Calu3 (cell line): ENCODE measurements at regions not wholly inside any gene's neighbourhood (a gene's known extent, or its start where the extent isn't known, plus 50 kb on each side); places are given as distances from the start of the nearest gene placed in this dataset.

Source experiments
- BruUV-seq: library from RNA; stranded (reverse); fragments of 400-500 nt; replicated peaks from 2 replicates; lab custom pipeline; 2021; lab: Mats Ljungman, UMichigan
- CTCF ChIA-PET: fragments of 300-600 bp; sonication (Branson Sonifier 250); formaldehyde crosslinking; loops from one replicate; lab custom pipeline; 2022; ENCODE audit warnings: antibody characterized with exemption; lab: Charles Lee
- DNase-seq: peaks from one replicate; pipeline ENCODE4 v3.0.0; 2022
- H3K27ac Mint-ChIP-seq: one replicate; pipeline ENCODE4 v1.8.0; 2022; ENCODE audit warnings: mixed read lengths; ENCODE audit not compliant: unreplicated experiment
- H3K27me3 Mint-ChIP-seq: one replicate; pipeline ENCODE4 v1.8.0; 2022; ENCODE audit warnings: mixed read lengths; ENCODE audit not compliant: unreplicated experiment
- H3K36me3 Mint-ChIP-seq: one replicate; pipeline ENCODE4 v1.8.0; 2022; ENCODE audit warnings: mild to moderate bottlenecking, moderate library complexity, mixed read lengths; ENCODE audit not compliant: insufficient read depth, unreplicated experiment
- H3K4me1 Mint-ChIP-seq: one replicate; pipeline ENCODE4 v1.8.0; 2022; ENCODE audit warnings: mild to moderate bottlenecking, low read depth, mixed read lengths; ENCODE audit not compliant: unreplicated experiment
- H3K4me3 Mint-ChIP-seq: one replicate; pipeline ENCODE4 v1.8.0; 2022; ENCODE audit warnings: mild to moderate bottlenecking, low read depth, moderate library complexity, mixed read lengths; ENCODE audit not compliant: unreplicated experiment
- H3K9me3 Mint-ChIP-seq: one replicate; pipeline ENCODE4 v1.8.0; 2022; ENCODE audit warnings: low read depth, mixed read lengths; ENCODE audit not compliant: unreplicated experiment
- CTCF ChIP-seq: fragments of 200-600 bp; IDR thresholded peaks from one replicate; pipeline ENCODE4 v1.8.0; 2022; ENCODE audit warnings: antibody characterized with exemption; ENCODE audit not compliant: unreplicated experiment
- intact Hi-C: fragments of 100-400 bp; cut with micrococcal nuclease; formaldehyde crosslinking; loops from one replicate; pipeline ENCODE4 v1.10.0; 2022; ENCODE audit not compliant: unreplicated experiment

- no peak overlapping the region for H3K27ac Mint-ChIP-seq
- no peaks in the 10 kb centered on the region for H3K36me3 Mint-ChIP-seq
- H3K9me3 Mint-ChIP-seq, result peaks cover 7% of the 10 kb centered on the region
- no peaks in the 10 kb centered on the region for H3K4me1 Mint-ChIP-seq
- H3K27me3 Mint-ChIP-seq, result no peaks in the 10 kb centered on the region
- intact Hi-C loops, result no loop called here
- CTCF ChIA-PET, result no interaction called here
- DNase-seq, result no peak
- TF ChIP-seq CTCF, result no peak
- no peak overlapping the region for H3K4me3 Mint-ChIP-seq
- BruUV-seq, result no TSS peak
Measured at GRCh38 chr2:193476171-193476800, 1281.6 kb upstream of the TMEFF2 start.

GRCh38 chr2:193475038-193475437, 1280.3 kb upstream of the TMEFF2 start:
- intact Hi-C loops, result no loop called here
- no peaks in the 10 kb centered on the region for H3K36me3 Mint-ChIP-seq
- H3K4me3 Mint-ChIP-seq, result no peak overlapping the region
- no peak for DNase-seq
- no peaks in the 10 kb centered on the region for H3K27me3 Mint-ChIP-seq
- H3K9me3 Mint-ChIP-seq, result peaks cover 7% of the 10 kb centered on the region
- H3K4me1 Mint-ChIP-seq, result no peaks in the 10 kb centered on the region
- H3K27ac Mint-ChIP-seq, result no peak overlapping the region
- BruUV-seq, result no TSS peak
- CTCF ChIA-PET, result no interaction called here
- no peak for TF ChIP-seq CTCF

GRCh38 chr2:193469251-193469650, 1274.5 kb upstream of the TMEFF2 start:
- TF ChIP-seq CTCF, result no peak
- Mint-ChIP-seq H3K36me3 (no peaks in the 10 kb centered on the region), H3K27me3 (no peaks in the 10 kb centered on the region), H3K9me3 (peaks cover 7% of the 10 kb centered on the region), H3K4me1 (no peaks in the 10 kb centered on the region), H3K27ac (no peak overlapping the region), H3K4me3 (no peak overlapping the region)
- intact Hi-C loops, result no loop called here
- DNase-seq, result no peak
- no TSS peak for BruUV-seq
- CTCF ChIA-PET, result no interaction called here

GRCh38 chr2:193467276-193467987, 1272.7 kb upstream of the TMEFF2 start:
- Mint-ChIP-seq H3K36me3 (no peaks in the 10 kb centered on the region), H3K4me3 (no peak overlapping the region), H3K27me3 (no peaks in the 10 kb centered on the region), H3K4me1 (no peaks in the 10 kb centered on the region), H3K27ac (no peak overlapping the region), H3K9me3 (peaks cover under 1% of the 10 kb centered on the region)
- CTCF ChIA-PET, result interaction anchor here (0.5 kb wide), 1 partner anchor 162 kb away, joined by 6 read pairs; no protein-coding TSS in a partner anchor
- DNase-seq, result no peak
- BruUV-seq, result no TSS peak
- intact Hi-C loops, result no loop called here
- TF ChIP-seq CTCF, result no peak
